H1 (cell line): ENCODE measurements at regions not wholly inside any gene's neighbourhood (a gene's known extent, or its start where the extent isn't known, plus 50 kb on each side); places are given as distances from the start of the nearest gene placed in this dataset.

Experiments
- CTCF ChIA-PET: fragments of 300-600 bp; sonication (Branson Sonifier 250); formaldehyde crosslinking; loops from one replicate; lab custom pipeline; 2021; ENCODE audit not compliant: partially characterized antibody; lab: Charles Lee
- POLR2A ChIA-PET: fragments of 300-600 bp; sonication (Branson Sonifier 250); formaldehyde crosslinking; loops from one replicate; lab custom pipeline; 2021; ENCODE audit warnings: inconsistent platforms; ENCODE audit not compliant: partially characterized antibody; lab: Charles Lee
- DNase-seq, 2 experiments: peaks; one replicate each; pipeline versions ENCODE4 v3.0.0 to v3.0.0-alpha.2; 2010 to 2022; ENCODE audit warnings: low spot score in 2 of 2, low read depth in 1 of 2, mixed read lengths in 1 of 2
- FAIRE-seq: peaks from 2 replicates; lab custom pipeline; 2011; peaks lifted over from hg19 to GRCh38; lab: Jason Lieb, UNC
- H2AFZ ChIP-seq: 2 replicates; pipeline ENCODE4 v1.8.1; 2012; ENCODE audit warnings: low read length, inconsistent platforms
- H2AK5ac ChIP-seq: 2 replicates; pipeline ENCODE4 v1.6.1; 2013; ENCODE audit warnings: low read depth, low read length
- H2BK120ac ChIP-seq: replicated peaks from 2 replicates; pipeline ENCODE3; 2013; ENCODE audit warnings: low read depth, low read length, inconsistent platforms
- H2BK12ac ChIP-seq: 2 replicates; pipeline ENCODE4 v1.6.1; 2013; ENCODE audit warnings: low read depth, low read length
- H2BK15ac ChIP-seq: 2 replicates; pipeline ENCODE4 v1.6.1; 2013; ENCODE audit warnings: low read length
- H2BK20ac ChIP-seq: 2 replicates; pipeline ENCODE4 v1.6.1; 2013; ENCODE audit warnings: low read length
- H2BK5ac ChIP-seq: 2 replicates; pipeline ENCODE4 v1.6.1; 2013; ENCODE audit warnings: low read depth, low read length
- H3K14ac ChIP-seq: 2 replicates; pipeline ENCODE4 v1.6.1; 2013; ENCODE audit warnings: inconsistent platforms; ENCODE audit not compliant: insufficient read length
- H3K18ac ChIP-seq: 2 replicates; pipeline ENCODE4 v1.6.1; 2013; ENCODE audit warnings: low read length; ENCODE audit errors: extremely low read depth
- H3K23ac ChIP-seq: 2 replicates; pipeline ENCODE4 v1.6.1; 2013; ENCODE audit warnings: inconsistent platforms; ENCODE audit not compliant: insufficient read length
- H3K23me2 ChIP-seq: 2 replicates; pipeline ENCODE4 v1.6.1; 2013; ENCODE audit warnings: low read depth, low read length
- H3K27ac ChIP-seq: 2 replicates; pipeline ENCODE4 v1.6.1; 2011; ENCODE audit warnings: low read depth, low read length, inconsistent platforms
- H3K27me3 ChIP-seq, 4 experiments: replicated peaks in 1 of 4; 1 replicate in 1 of 4; 2 replicates in 3 of 4; pipeline versions ENCODE4 v1.6.1 to v1.8.1; 2011 to 2013; ENCODE audit warnings: low read length in 3 of 4, mild to moderate bottlenecking in 3 of 4, inconsistent platforms in 2 of 4, mixed read lengths in 2 of 4, moderate library complexity in 1 of 4; ENCODE audit not compliant: control insufficient read depth in 3 of 4, insufficient read depth in 3 of 4; ENCODE audit errors: extremely low read depth in 1 of 4
- H3K36me3 ChIP-seq, 4 experiments: 2 replicates each; pipeline versions ENCODE4 v1.6.1 to v1.8.1; 2011 to 2013; ENCODE audit warnings: mild to moderate bottlenecking in 4 of 4, low read length in 3 of 4, moderate library complexity in 2 of 4, control low read depth in 1 of 4, inconsistent platforms in 1 of 4; ENCODE audit not compliant: insufficient read depth in 4 of 4, control insufficient read depth in 2 of 4
- H3K4ac ChIP-seq: replicated peaks from 2 replicates; pipeline ENCODE3; 2013; ENCODE audit warnings: low read length, low read depth, mixed read lengths, inconsistent platforms; ENCODE audit not compliant: insufficient read length
- H3K4me1 ChIP-seq, 4 experiments: replicated peaks in 1 of 4; 1 replicate in 1 of 4; 2 replicates in 3 of 4; pipeline versions ENCODE4 v1.6.1 to v1.8.1; 2011 to 2013; ENCODE audit warnings: low read length in 3 of 4, inconsistent platforms in 2 of 4, mixed read lengths in 1 of 4; ENCODE audit not compliant: insufficient read depth in 4 of 4, control insufficient read depth in 3 of 4
- H3K4me2 ChIP-seq, 2 experiments: 2 replicates each; pipeline versions ENCODE4 v1.6.1 to v1.8.1; 2011 to 2013; ENCODE audit warnings: low read depth in 2 of 2, low read length in 2 of 2, control low read depth in 1 of 2, inconsistent platforms in 1 of 2, mild to moderate bottlenecking in 1 of 2; ENCODE audit not compliant: insufficient read depth in 1 of 2
- H3K4me3 ChIP-seq, 4 experiments: fragments of 200-600, 300-600 bp in 1 of 4; sonication (generic), shearing (Covaris generic), sonication (Bioruptor Twin) in 1 of 4; 2 replicates each; pipeline versions ENCODE4 v1.5.1 to v1.8.1; 2011 to 2016; ENCODE audit warnings: low read length in 4 of 4, low read depth in 3 of 4, control low read depth in 2 of 4, inconsistent platforms in 2 of 4, mild to moderate bottlenecking in 2 of 4, mixed read lengths in 1 of 4, moderate library complexity in 1 of 4; ENCODE audit not compliant: insufficient read depth in 2 of 4; ENCODE audit errors: extremely low read depth in 1 of 4
- H3K56ac ChIP-seq: replicated peaks from 2 replicates; pipeline ENCODE3; 2013; ENCODE audit warnings: low read depth, mild to moderate bottlenecking, mixed read lengths, low read length, inconsistent platforms; ENCODE audit not compliant: insufficient read length
- H3K79me1 ChIP-seq: 2 replicates; pipeline ENCODE4 v1.6.1; 2013; ENCODE audit warnings: low read depth, low read length, control low read depth
- H3K79me2 ChIP-seq, 2 experiments: 2 replicates each; pipeline versions ENCODE4 v1.6.1 to v1.8.1; 2012 to 2013; ENCODE audit warnings: low read length in 2 of 2, mild to moderate bottlenecking in 2 of 2, inconsistent platforms in 1 of 2; ENCODE audit not compliant: insufficient read depth in 2 of 2, control insufficient read depth in 1 of 2
- H3K9ac ChIP-seq, 4 experiments: replicated peaks in 1 of 4; 1 replicate in 1 of 4; 2 replicates in 3 of 4; pipeline versions ENCODE4 v1.6.1 to v1.8.1; 2011 to 2013; ENCODE audit warnings: low read depth in 3 of 4, low read length in 3 of 4, control low read depth in 2 of 4, mild to moderate bottlenecking in 2 of 4, moderate library complexity in 2 of 4, inconsistent platforms in 1 of 4; ENCODE audit errors: extremely low read depth in 1 of 4
- H3K9me3 ChIP-seq, 2 experiments: 2 replicates each; pipeline versions ENCODE4 v1.6.1 to v1.8.1; 2012 to 2013; ENCODE audit warnings: mild to moderate bottlenecking in 2 of 2, moderate library complexity in 2 of 2, control low read depth in 1 of 2, inconsistent platforms in 1 of 2, low read depth in 1 of 2, low read length in 1 of 2, mixed read lengths in 1 of 2; ENCODE audit not compliant: insufficient read depth in 2 of 2
- H4K20me1 ChIP-seq, 2 experiments: replicated peaks in 1 of 2; 2 replicates each; pipeline versions ENCODE3 to v1.8.1; 2011 to 2013; ENCODE audit warnings: inconsistent platforms in 2 of 2, low read length in 2 of 2, mild to moderate bottlenecking in 1 of 2; ENCODE audit not compliant: insufficient read depth in 2 of 2, control insufficient read depth in 1 of 2
- H4K5ac ChIP-seq: 2 replicates; pipeline ENCODE4 v1.6.1; 2013; ENCODE audit warnings: low read length, low read depth, mixed read lengths, inconsistent platforms; ENCODE audit not compliant: insufficient read length
- H4K8ac ChIP-seq: 2 replicates; pipeline ENCODE4 v1.8.0; 2013; ENCODE audit warnings: mild to moderate bottlenecking, moderate library complexity, low read length, inconsistent platforms; ENCODE audit not compliant: insufficient read depth; ENCODE audit errors: extremely low read depth
- H4K91ac ChIP-seq: replicated peaks from 2 replicates; pipeline ENCODE3; 2013; ENCODE audit warnings: low read length, mixed read lengths, inconsistent platforms; ENCODE audit not compliant: insufficient read length
- BACH1 ChIP-seq: IDR thresholded peaks from 2 replicates; pipeline ENCODE4 v1.6.1; 2012; ENCODE audit warnings: low read length, improper control_type of control experiment
- CBX8 ChIP-seq: fragments of 300-800, 300-1000 bp; sonication (generic); IDR thresholded peaks from 2 replicates; pipeline ENCODE4 v1.7.1; 2016; ENCODE audit warnings: low read depth, low read length, borderline replicate concordance
- CHD2 ChIP-seq: IDR thresholded peaks from 2 replicates; pipeline ENCODE4 v1.6.1; 2012; ENCODE audit warnings: low read length, improper control_type of control experiment
- FOSL1 ChIP-seq: IDR thresholded peaks from 2 replicates; pipeline ENCODE4 v1.6.1; 2011; ENCODE audit warnings: mild to moderate bottlenecking, low read depth, low read length, moderate library complexity; ENCODE audit not compliant: insufficient read depth
- HDAC6 ChIP-seq: IDR thresholded peaks from one replicate; pipeline ENCODE4 v1.7.1; 2012; ENCODE audit warnings: low read depth, mild to moderate bottlenecking, inconsistent platforms, low read length, moderate library complexity
- JUND ChIP-seq: IDR thresholded peaks from 2 replicates; pipeline ENCODE4 v1.6.1; 2011; ENCODE audit warnings: mild to moderate bottlenecking, improper control_type of control experiment, low read length
- MAFK ChIP-seq: IDR thresholded peaks from 2 replicates; pipeline ENCODE4 v1.6.1; 2012; ENCODE audit warnings: low read depth, mild to moderate bottlenecking, improper control_type of control experiment, low read length
- PHF8 ChIP-seq: fragments of 200-600 bp; sonication (generic); conservative IDR thresholded peaks from 2 replicates; pipeline ENCODE4 v1.7.1; 2012; ENCODE audit warnings: low read depth, mild to moderate bottlenecking, inconsistent platforms, low read length, moderate library complexity
- POU5F1 ChIP-seq: IDR thresholded peaks from 2 replicates; pipeline ENCODE4 v1.6.1; 2011; ENCODE audit warnings: low read depth, mild to moderate bottlenecking, low read length, moderate library complexity
- RFX5 ChIP-seq: IDR thresholded peaks from 2 replicates; pipeline ENCODE4 v1.6.1; 2011; ENCODE audit warnings: low read depth, low read length, improper control_type of control experiment, borderline replicate concordance
- SAP30 ChIP-seq: fragments of 300-600 bp; sonication (generic); IDR thresholded peaks from 2 replicates; pipeline ENCODE4 v1.7.1; 2012; ENCODE audit warnings: low read length, moderate library complexity, mild to moderate bottlenecking, inconsistent platforms; ENCODE audit not compliant: insufficient read depth, insufficient replicate concordance
- SRF ChIP-seq: IDR thresholded peaks from 2 replicates; pipeline ENCODE4 v1.6.1; 2011; ENCODE audit warnings: mild to moderate bottlenecking, low read depth, low read length, moderate library complexity
- TAF1 ChIP-seq: IDR thresholded peaks from 2 replicates; pipeline ENCODE4 v1.6.1; 2011; ENCODE audit warnings: mild to moderate bottlenecking, low read depth, low read length
- WGBS, 2 experiments: shearing (Covaris generic) in 1 of 2; methylation state at CpG; one replicate each; pipeline versions ENCODE4 v1.1.6 to v1.1.7; 2013 to 2015; ENCODE audit warnings: low lambda C conversion rate in 2 of 2, mixed read lengths in 2 of 2, inconsistent platforms in 1 of 2, low coverage in 1 of 2, missing lambda C conversion rate in 1 of 2; ENCODE audit not compliant: insufficient replicate concordance in 2 of 2, insufficient coverage in 1 of 2, insufficient read length in 1 of 2; ENCODE audit errors: extremely low coverage in 1 of 2, missing lambda C conversion rate in 1 of 2; 5-methylcytosine and 5-hydroxymethylcytosine counted together

- no peaks in the 10 kb centered on the region for H4K20me1 ChIP-seq
- no peak overlapping the region for H2BK15ac ChIP-seq
- no peaks in the 10 kb centered on the region for H3K36me3 ChIP-seq
- H2BK120ac ChIP-seq: no peak overlapping the region
- H2BK5ac ChIP-seq: no peak overlapping the region
- WGBS, 2 experiments: 90% methylated on average over 1 of the region's 1 CpG; no CpG with 5 or more reads in 1 of the 2 experiments
- no peak overlapping the region for H3K27ac ChIP-seq
- no peak overlapping the region for H2BK20ac ChIP-seq
- TF ChIP-seq SRF (no peak), SAP30 (no peak), TAF1 (no peak), CHD2 (no peak), HDAC6 (no peak), PHF8 (no peak), FOSL1 (no peak), BACH1 (no peak), POU5F1 (no peak), MAFK (no peak), CBX8 (no peak), RFX5 (no peak), JUND (no peak)
- no peaks in the 10 kb centered on the region for H3K79me1 ChIP-seq
- H3K23ac ChIP-seq: no peak overlapping the region
- no peak overlapping the region for H3K4me2 ChIP-seq
- H4K91ac ChIP-seq: no peak overlapping the region
- H3K23me2 ChIP-seq: no peaks in the 10 kb centered on the region
- H3K14ac ChIP-seq: no peak overlapping the region
- no peaks in the 10 kb centered on the region for H3K4me1 ChIP-seq
- no peak overlapping the region for H2AFZ ChIP-seq
- no peak overlapping the region for H3K18ac ChIP-seq
- ChIA-PET POLR2A (no interaction called here), CTCF (interaction anchor here (1.0 kb wide), 1 partner anchor 134 kb away, joined by 4 read pairs; no protein-coding TSS in a partner anchor)
- no peaks in the 10 kb centered on the region for H3K79me2 ChIP-seq
- H3K56ac ChIP-seq: no peak overlapping the region
- no peak for FAIRE-seq
- H3K9me3 ChIP-seq: no peaks in the 10 kb centered on the region
- DNase-seq: no peak
- no peaks in the 10 kb centered on the region for H3K27me3 ChIP-seq
- no peak overlapping the region for H4K8ac ChIP-seq
- H3K4ac ChIP-seq: no peak overlapping the region
- no peak overlapping the region for H2AK5ac ChIP-seq
- H4K5ac ChIP-seq: no peak overlapping the region
- H3K9ac ChIP-seq: no peak overlapping the region
- H3K4me3 ChIP-seq: no peak overlapping the region
- no peak overlapping the region for H2BK12ac ChIP-seq
These were observed 162.2 kb upstream of the ITGA4 start for GRCh38 chr2:181294979-181295378.
